Astrocyte (in vitro differentiated cells and primary cell): ENCODE measurements at regions not wholly inside any gene's neighbourhood (a gene's known extent, or its start where the extent isn't known, plus 50 kb on each side); places are given as distances from the start of the nearest gene placed in this dataset.

ENCODE experiments used
- CTCF ChIP-seq: IDR thresholded peaks from 2 replicates; pipeline ENCODE4 v1.5.1; 2011; ENCODE audit warnings: low read depth, mild to moderate bottlenecking, inconsistent platforms, low read length, moderate library complexity; ENCODE audit not compliant: insufficient read depth
- EZH2 ChIP-seq: IDR thresholded peaks from 2 replicates; pipeline ENCODE4 v1.6.1; 2012; ENCODE audit warnings: mild to moderate bottlenecking, low read length, inconsistent platforms; ENCODE audit not compliant: insufficient read depth

DNA sequence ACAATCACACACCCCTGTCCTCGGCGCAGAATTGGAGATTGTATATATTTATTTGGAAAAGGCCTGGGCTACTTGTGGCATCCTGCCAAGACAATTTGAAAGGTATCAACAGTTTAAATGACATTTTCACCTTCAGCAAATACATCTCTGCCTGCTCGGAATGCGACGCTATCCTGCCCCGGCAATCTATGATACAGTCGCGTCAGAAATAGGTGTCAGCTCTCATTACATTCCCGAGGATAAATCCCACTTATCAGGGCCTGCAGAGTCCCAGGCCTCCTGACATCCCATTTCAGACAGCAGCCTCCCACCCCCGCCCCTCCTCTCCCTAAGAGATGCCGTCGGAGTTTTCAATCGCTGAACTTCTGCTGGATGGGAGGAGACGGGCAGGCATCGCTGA is 114.7 kb downstream of the BRD1 start:
- no peak for TF ChIP-seq CTCF
- TF ChIP-seq EZH2, result no peak
